H1 (cell line): ENCODE measurements at regions not wholly inside any gene's neighbourhood (a gene's known extent, or its start where the extent isn't known, plus 50 kb on each side); places are given as distances from the start of the nearest gene placed in this dataset.

Source experiments
- CTCF ChIA-PET: fragments of 300-600 bp; sonication (Branson Sonifier 250); formaldehyde crosslinking; loops from one replicate; lab custom pipeline; 2021; ENCODE audit not compliant: partially characterized antibody; lab: Charles Lee
- POLR2A ChIA-PET: fragments of 300-600 bp; sonication (Branson Sonifier 250); formaldehyde crosslinking; loops from one replicate; lab custom pipeline; 2021; ENCODE audit warnings: inconsistent platforms; ENCODE audit not compliant: partially characterized antibody; lab: Charles Lee
- DNase-seq, 2 experiments: peaks; one replicate each; pipeline versions ENCODE4 v3.0.0 to v3.0.0-alpha.2; 2010 to 2022; ENCODE audit warnings: low spot score in 2 of 2, low read depth in 1 of 2, mixed read lengths in 1 of 2
- FAIRE-seq: peaks from 2 replicates; lab custom pipeline; 2011; peaks lifted over from hg19 to GRCh38; lab: Jason Lieb, UNC
- H2AFZ ChIP-seq: 2 replicates; pipeline ENCODE4 v1.8.1; 2012; ENCODE audit warnings: low read length, inconsistent platforms
- H2AK5ac ChIP-seq: 2 replicates; pipeline ENCODE4 v1.6.1; 2013; ENCODE audit warnings: low read depth, low read length
- H2BK120ac ChIP-seq: replicated peaks from 2 replicates; pipeline ENCODE3; 2013; ENCODE audit warnings: low read depth, low read length, inconsistent platforms
- H2BK12ac ChIP-seq: 2 replicates; pipeline ENCODE4 v1.6.1; 2013; ENCODE audit warnings: low read depth, low read length
- H2BK15ac ChIP-seq: 2 replicates; pipeline ENCODE4 v1.6.1; 2013; ENCODE audit warnings: low read length
- H2BK20ac ChIP-seq: 2 replicates; pipeline ENCODE4 v1.6.1; 2013; ENCODE audit warnings: low read length
- H2BK5ac ChIP-seq: 2 replicates; pipeline ENCODE4 v1.6.1; 2013; ENCODE audit warnings: low read depth, low read length
- H3K14ac ChIP-seq: 2 replicates; pipeline ENCODE4 v1.6.1; 2013; ENCODE audit warnings: inconsistent platforms; ENCODE audit not compliant: insufficient read length
- H3K18ac ChIP-seq: 2 replicates; pipeline ENCODE4 v1.6.1; 2013; ENCODE audit warnings: low read length; ENCODE audit errors: extremely low read depth
- H3K23ac ChIP-seq: 2 replicates; pipeline ENCODE4 v1.6.1; 2013; ENCODE audit warnings: inconsistent platforms; ENCODE audit not compliant: insufficient read length
- H3K23me2 ChIP-seq: 2 replicates; pipeline ENCODE4 v1.6.1; 2013; ENCODE audit warnings: low read depth, low read length
- H3K27ac ChIP-seq: 2 replicates; pipeline ENCODE4 v1.6.1; 2011; ENCODE audit warnings: low read depth, low read length, inconsistent platforms
- H3K27me3 ChIP-seq, 4 experiments: replicated peaks in 1 of 4; 1 replicate in 1 of 4; 2 replicates in 3 of 4; pipeline versions ENCODE4 v1.6.1 to v1.8.1; 2011 to 2013; ENCODE audit warnings: low read length in 3 of 4, mild to moderate bottlenecking in 3 of 4, inconsistent platforms in 2 of 4, mixed read lengths in 2 of 4, moderate library complexity in 1 of 4; ENCODE audit not compliant: control insufficient read depth in 3 of 4, insufficient read depth in 3 of 4; ENCODE audit errors: extremely low read depth in 1 of 4
- H3K36me3 ChIP-seq, 4 experiments: 2 replicates each; pipeline versions ENCODE4 v1.6.1 to v1.8.1; 2011 to 2013; ENCODE audit warnings: mild to moderate bottlenecking in 4 of 4, low read length in 3 of 4, moderate library complexity in 2 of 4, control low read depth in 1 of 4, inconsistent platforms in 1 of 4; ENCODE audit not compliant: insufficient read depth in 4 of 4, control insufficient read depth in 2 of 4
- H3K4ac ChIP-seq: replicated peaks from 2 replicates; pipeline ENCODE3; 2013; ENCODE audit warnings: low read length, low read depth, mixed read lengths, inconsistent platforms; ENCODE audit not compliant: insufficient read length
- H3K4me1 ChIP-seq, 4 experiments: replicated peaks in 1 of 4; 1 replicate in 1 of 4; 2 replicates in 3 of 4; pipeline versions ENCODE4 v1.6.1 to v1.8.1; 2011 to 2013; ENCODE audit warnings: low read length in 3 of 4, inconsistent platforms in 2 of 4, mixed read lengths in 1 of 4; ENCODE audit not compliant: insufficient read depth in 4 of 4, control insufficient read depth in 3 of 4
- H3K4me2 ChIP-seq, 2 experiments: 2 replicates each; pipeline versions ENCODE4 v1.6.1 to v1.8.1; 2011 to 2013; ENCODE audit warnings: low read depth in 2 of 2, low read length in 2 of 2, control low read depth in 1 of 2, inconsistent platforms in 1 of 2, mild to moderate bottlenecking in 1 of 2; ENCODE audit not compliant: insufficient read depth in 1 of 2
- H3K4me3 ChIP-seq, 4 experiments: fragments of 200-600, 300-600 bp in 1 of 4; sonication (generic), shearing (Covaris generic), sonication (Bioruptor Twin) in 1 of 4; 2 replicates each; pipeline versions ENCODE4 v1.5.1 to v1.8.1; 2011 to 2016; ENCODE audit warnings: low read length in 4 of 4, low read depth in 3 of 4, control low read depth in 2 of 4, inconsistent platforms in 2 of 4, mild to moderate bottlenecking in 2 of 4, mixed read lengths in 1 of 4, moderate library complexity in 1 of 4; ENCODE audit not compliant: insufficient read depth in 2 of 4; ENCODE audit errors: extremely low read depth in 1 of 4
- H3K56ac ChIP-seq: replicated peaks from 2 replicates; pipeline ENCODE3; 2013; ENCODE audit warnings: low read depth, mild to moderate bottlenecking, mixed read lengths, low read length, inconsistent platforms; ENCODE audit not compliant: insufficient read length
- H3K79me1 ChIP-seq: 2 replicates; pipeline ENCODE4 v1.6.1; 2013; ENCODE audit warnings: low read depth, low read length, control low read depth
- H3K79me2 ChIP-seq, 2 experiments: 2 replicates each; pipeline versions ENCODE4 v1.6.1 to v1.8.1; 2012 to 2013; ENCODE audit warnings: low read length in 2 of 2, mild to moderate bottlenecking in 2 of 2, inconsistent platforms in 1 of 2; ENCODE audit not compliant: insufficient read depth in 2 of 2, control insufficient read depth in 1 of 2
- H3K9ac ChIP-seq, 4 experiments: replicated peaks in 1 of 4; 1 replicate in 1 of 4; 2 replicates in 3 of 4; pipeline versions ENCODE4 v1.6.1 to v1.8.1; 2011 to 2013; ENCODE audit warnings: low read depth in 3 of 4, low read length in 3 of 4, control low read depth in 2 of 4, mild to moderate bottlenecking in 2 of 4, moderate library complexity in 2 of 4, inconsistent platforms in 1 of 4; ENCODE audit errors: extremely low read depth in 1 of 4
- H3K9me3 ChIP-seq, 2 experiments: 2 replicates each; pipeline versions ENCODE4 v1.6.1 to v1.8.1; 2012 to 2013; ENCODE audit warnings: mild to moderate bottlenecking in 2 of 2, moderate library complexity in 2 of 2, control low read depth in 1 of 2, inconsistent platforms in 1 of 2, low read depth in 1 of 2, low read length in 1 of 2, mixed read lengths in 1 of 2; ENCODE audit not compliant: insufficient read depth in 2 of 2
- H4K20me1 ChIP-seq, 2 experiments: replicated peaks in 1 of 2; 2 replicates each; pipeline versions ENCODE3 to v1.8.1; 2011 to 2013; ENCODE audit warnings: inconsistent platforms in 2 of 2, low read length in 2 of 2, mild to moderate bottlenecking in 1 of 2; ENCODE audit not compliant: insufficient read depth in 2 of 2, control insufficient read depth in 1 of 2
- H4K5ac ChIP-seq: 2 replicates; pipeline ENCODE4 v1.6.1; 2013; ENCODE audit warnings: low read length, low read depth, mixed read lengths, inconsistent platforms; ENCODE audit not compliant: insufficient read length
- H4K8ac ChIP-seq: 2 replicates; pipeline ENCODE4 v1.8.0; 2013; ENCODE audit warnings: mild to moderate bottlenecking, moderate library complexity, low read length, inconsistent platforms; ENCODE audit not compliant: insufficient read depth; ENCODE audit errors: extremely low read depth
- H4K91ac ChIP-seq: replicated peaks from 2 replicates; pipeline ENCODE3; 2013; ENCODE audit warnings: low read length, mixed read lengths, inconsistent platforms; ENCODE audit not compliant: insufficient read length
- ASH2L ChIP-seq: fragments of 200-600, 300-600 bp; sonication (generic); IDR thresholded peaks from one replicate; pipeline ENCODE4 v1.7.1; 2017; ENCODE audit warnings: low read length
- EP300 ChIP-seq, 2 experiments: IDR thresholded peaks; 1 replicate in 1 of 2; 2 replicates in 1 of 2; pipeline ENCODE4 v1.6.1; 2011 to 2012; ENCODE audit warnings: low read depth in 2 of 2, low read length in 2 of 2, mild to moderate bottlenecking in 2 of 2, borderline replicate concordance in 1 of 2, inconsistent platforms in 1 of 2, moderate library complexity in 1 of 2
- EZH2 ChIP-seq: fragments of 200-600 bp; sonication (generic); IDR thresholded peaks from 2 replicates; pipeline ENCODE4 v1.7.1; 2012; ENCODE audit warnings: low read depth, mild to moderate bottlenecking, moderate library complexity, low read length, inconsistent platforms; ENCODE audit not compliant: severe bottlenecking
- JUN ChIP-seq: IDR thresholded peaks from 2 replicates; pipeline ENCODE4 v1.6.1; 2011; ENCODE audit warnings: low read depth, mild to moderate bottlenecking, improper control_type of control experiment, low read length
- NANOG ChIP-seq: IDR thresholded peaks from 2 replicates; pipeline ENCODE4 v1.6.1; 2011; ENCODE audit warnings: low read length, low read depth, mild to moderate bottlenecking, inconsistent platforms; ENCODE audit not compliant: insufficient read depth, poor library complexity, severe bottlenecking
- NRF1 ChIP-seq: IDR thresholded peaks from 2 replicates; pipeline ENCODE4 v1.6.1; 2011; ENCODE audit warnings: mild to moderate bottlenecking, low read depth, low read length, improper control_type of control experiment
- RFX5 ChIP-seq: IDR thresholded peaks from 2 replicates; pipeline ENCODE4 v1.6.1; 2011; ENCODE audit warnings: low read depth, low read length, improper control_type of control experiment, borderline replicate concordance
- SP4 ChIP-seq: IDR thresholded peaks from 2 replicates; pipeline ENCODE4 v1.6.1; 2012; ENCODE audit warnings: low read length, inconsistent platforms
- TBP ChIP-seq: IDR thresholded peaks from 2 replicates; pipeline ENCODE4 v1.6.1; 2011; ENCODE audit warnings: low read depth, low read length, improper control_type of control experiment
- WGBS, 2 experiments: shearing (Covaris generic) in 1 of 2; methylation state at CpG; one replicate each; pipeline versions ENCODE4 v1.1.6 to v1.1.7; 2013 to 2015; ENCODE audit warnings: low lambda C conversion rate in 2 of 2, mixed read lengths in 2 of 2, inconsistent platforms in 1 of 2, low coverage in 1 of 2, missing lambda C conversion rate in 1 of 2; ENCODE audit not compliant: insufficient replicate concordance in 2 of 2, insufficient coverage in 1 of 2, insufficient read length in 1 of 2; ENCODE audit errors: extremely low coverage in 1 of 2, missing lambda C conversion rate in 1 of 2; 5-methylcytosine and 5-hydroxymethylcytosine counted together
- TF ChIP-seq, protein P1 (sequence below): IDR thresholded peaks from 2 replicates; pipeline ENCODE4 v1.6.1; 2011; ENCODE audit warnings: low read depth, mild to moderate bottlenecking, low read length; ENCODE audit not compliant: insufficient read depth
- TF ChIP-seq, protein P2 (sequence below): IDR thresholded peaks from 2 replicates; pipeline ENCODE4 v1.6.1; 2011; ENCODE audit warnings: low read length, improper control_type of control experiment

DNA sequence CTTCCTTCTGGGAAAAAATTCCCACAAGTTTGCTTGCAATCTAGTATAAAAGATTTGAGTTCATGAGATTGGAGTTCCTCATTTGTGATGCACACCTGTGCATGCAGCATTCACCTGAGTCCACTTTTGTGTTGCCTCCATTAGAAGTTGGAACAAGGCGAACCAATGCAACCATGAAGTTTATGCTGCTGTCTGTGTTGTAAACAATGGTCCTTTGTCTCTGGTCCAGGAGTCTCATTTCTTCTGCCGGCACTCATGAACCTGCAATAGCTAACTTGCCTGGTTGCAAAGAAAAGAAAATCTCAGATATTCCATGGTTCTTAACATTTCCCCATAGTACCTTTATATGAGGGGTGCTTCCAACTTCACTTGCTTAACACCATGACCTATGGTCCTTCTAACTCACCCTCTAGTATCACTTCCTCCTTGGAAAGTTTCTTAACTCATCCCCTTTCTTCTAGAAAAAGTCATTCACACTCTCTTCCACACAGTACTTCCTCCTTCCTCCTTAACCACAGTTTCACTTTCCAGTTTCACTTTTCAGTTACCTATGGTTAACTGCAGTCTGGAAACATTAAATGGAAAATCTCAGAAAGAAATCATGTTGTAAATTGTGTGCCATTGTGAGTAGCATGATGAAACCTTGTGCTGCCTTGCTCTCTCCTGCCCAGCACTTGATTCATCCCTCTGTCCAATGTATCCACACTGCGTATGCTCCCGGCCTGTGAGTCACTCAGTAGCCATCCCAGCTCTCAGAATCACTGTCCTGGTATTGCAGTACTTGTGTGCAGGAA lies 128.8 kb upstream of the TRIB2 start:
- H4K5ac ChIP-seq, result no peak overlapping the region
- no peaks in the 10 kb centered on the region for H3K27me3 ChIP-seq
- no peak overlapping the region for H2BK5ac ChIP-seq
- H3K23me2 ChIP-seq, result no peaks in the 10 kb centered on the region
- no peaks in the 10 kb centered on the region for H3K79me2 ChIP-seq
- no peak overlapping the region for H3K56ac ChIP-seq
- no peak overlapping the region for H3K27ac ChIP-seq
- no peaks in the 10 kb centered on the region for H3K36me3 ChIP-seq
- no peaks in the 10 kb centered on the region for H4K20me1 ChIP-seq
- no peak overlapping the region for H2AK5ac ChIP-seq
- no peak overlapping the region for H2BK20ac ChIP-seq
- no peak overlapping the region for H3K23ac ChIP-seq
- DNase-seq (no peak), FAIRE-seq (no peak)
- no peak overlapping the region for H4K91ac ChIP-seq
- H3K18ac ChIP-seq, result no peak overlapping the region
- H4K8ac ChIP-seq, result no peak overlapping the region
- no peak overlapping the region for H3K14ac ChIP-seq
- H3K4me2 ChIP-seq, result no peak overlapping the region
- CTCF ChIA-PET, result no interaction called here
- H2BK15ac ChIP-seq, result no peak overlapping the region
- H2AFZ ChIP-seq, result no peak overlapping the region
- H3K4me3 ChIP-seq, result no peak overlapping the region
- no peak overlapping the region for H2BK12ac ChIP-seq
- H3K4me1 ChIP-seq, result no peaks in the 10 kb centered on the region
- POLR2A ChIA-PET, result no interaction called here
- no peaks in the 10 kb centered on the region for H3K79me1 ChIP-seq
- no peaks in the 10 kb centered on the region for H3K9me3 ChIP-seq
- H3K4ac ChIP-seq, result no peak overlapping the region
- H3K9ac ChIP-seq, result no peak overlapping the region
- no peak overlapping the region for H2BK120ac ChIP-seq
- WGBS, 2 experiments, result 95% methylated on average over 4 of the region's 4 CpGs; no CpG with 5 or more reads in 1 of the 2 experiments
- no peak for TF ChIP-seq EP300 (IDR thresholded peaks at IDR 0.05; ENCODE audit: borderline replicate concordance in 1 of 2, low read depth in 2 of 2, low read length in 2 of 2)
- TF ChIP-seq EZH2, result no peak
- TF ChIP-seq, protein P1, sequence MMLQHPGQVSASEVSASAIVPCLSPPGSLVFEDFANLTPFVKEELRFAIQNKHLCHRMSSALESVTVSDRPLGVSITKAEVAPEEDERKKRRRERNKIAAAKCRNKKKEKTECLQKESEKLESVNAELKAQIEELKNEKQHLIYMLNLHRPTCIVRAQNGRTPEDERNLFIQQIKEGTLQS, result no peak
- no peak for TF ChIP-seq NANOG
- no peak for TF ChIP-seq RFX5
- TF ChIP-seq, protein P2, sequence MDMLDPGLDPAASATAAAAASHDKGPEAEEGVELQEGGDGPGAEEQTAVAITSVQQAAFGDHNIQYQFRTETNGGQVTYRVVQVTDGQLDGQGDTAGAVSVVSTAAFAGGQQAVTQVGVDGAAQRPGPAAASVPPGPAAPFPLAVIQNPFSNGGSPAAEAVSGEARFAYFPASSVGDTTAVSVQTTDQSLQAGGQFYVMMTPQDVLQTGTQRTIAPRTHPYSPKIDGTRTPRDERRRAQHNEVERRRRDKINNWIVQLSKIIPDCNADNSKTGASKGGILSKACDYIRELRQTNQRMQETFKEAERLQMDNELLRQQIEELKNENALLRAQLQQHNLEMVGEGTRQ, result no peak
- no peak for TF ChIP-seq ASH2L
- TF ChIP-seq SP4, result no peak
- TF ChIP-seq NRF1, result no peak
- TF ChIP-seq TBP, result no peak
- TF ChIP-seq JUN, result no peak
